ENCODE measurements at regions not wholly inside any gene's neighbourhood (a gene's known extent, or its start where the extent isn't known, plus 50 kb on each side); places are given as distances from the start of the nearest gene placed in this dataset.
"Not testable (repeated sequence)": the region's sequence is repeated elsewhere in the genome, so short reads cannot be mapped to it uniquely, and the experiment has no call there.

- no peaks in the 10 kb centered on the region for H3K4me1 ChIP-seq (ENCODE audit: control insufficient read depth in 5 of 5, insufficient read depth in 5 of 5, low read length in 5 of 5)
- WGBS, 2 donors, result 72 to 85% methylated on average over 1 of the region's 1 CpG
- TF ChIP-seq, protein P1, sequence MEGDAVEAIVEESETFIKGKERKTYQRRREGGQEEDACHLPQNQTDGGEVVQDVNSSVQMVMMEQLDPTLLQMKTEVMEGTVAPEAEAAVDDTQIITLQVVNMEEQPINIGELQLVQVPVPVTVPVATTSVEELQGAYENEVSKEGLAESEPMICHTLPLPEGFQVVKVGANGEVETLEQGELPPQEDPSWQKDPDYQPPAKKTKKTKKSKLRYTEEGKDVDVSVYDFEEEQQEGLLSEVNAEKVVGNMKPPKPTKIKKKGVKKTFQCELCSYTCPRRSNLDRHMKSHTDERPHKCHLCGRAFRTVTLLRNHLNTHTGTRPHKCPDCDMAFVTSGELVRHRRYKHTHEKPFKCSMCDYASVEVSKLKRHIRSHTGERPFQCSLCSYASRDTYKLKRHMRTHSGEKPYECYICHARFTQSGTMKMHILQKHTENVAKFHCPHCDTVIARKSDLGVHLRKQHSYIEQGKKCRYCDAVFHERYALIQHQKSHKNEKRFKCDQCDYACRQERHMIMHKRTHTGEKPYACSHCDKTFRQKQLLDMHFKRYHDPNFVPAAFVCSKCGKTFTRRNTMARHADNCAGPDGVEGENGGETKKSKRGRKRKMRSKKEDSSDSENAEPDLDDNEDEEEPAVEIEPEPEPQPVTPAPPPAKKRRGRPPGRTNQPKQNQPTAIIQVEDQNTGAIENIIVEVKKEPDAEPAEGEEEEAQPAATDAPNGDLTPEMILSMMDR (IDR thresholded peaks at IDR 0.05; ENCODE audit: control extremely low read depth, extremely low read depth), result no peak
- no peak for ATAC-seq (ENCODE audit: insufficient read depth, low FRiP score)
- H3K27ac ChIP-seq (ENCODE audit: low read depth in 1 of 2, low read length in 1 of 2), result no peak overlapping the region
- no peak for DNase-seq
- no peak overlapping the region for H3K9ac ChIP-seq (ENCODE audit: insufficient read depth in 1 of 2, low read length in 2 of 2)
- H3K9me3 ChIP-seq (ENCODE audit: control insufficient read depth in 4 of 4, insufficient read depth in 3 of 4, low read length in 3 of 4), result no peaks in the 10 kb centered on the region
- H3K4me3 ChIP-seq, result no peak overlapping the region
- H3K27me3 ChIP-seq (ENCODE audit: control insufficient read depth in 3 of 3, insufficient read depth in 3 of 3, low read length in 2 of 3), result no peaks in the 10 kb centered on the region
- no peaks in the 10 kb centered on the region for H3K36me3 ChIP-seq (ENCODE audit: control insufficient read depth in 4 of 4, insufficient read depth in 4 of 4, low read length in 4 of 4)
Measured at GRCh38 chr2:39881948-39882347, 102.9 kb upstream of the THUMPD2 start.

GRCh38 chr2:39881494-39881893 is 102.4 kb upstream of the THUMPD2 start:
- Histone ChIP-seq H3K27ac (ENCODE audit: low read depth in 1 of 2, low read length in 1 of 2) (no peak overlapping the region), H3K36me3 (ENCODE audit: control insufficient read depth in 4 of 4, insufficient read depth in 4 of 4, low read length in 4 of 4) (no peaks in the 10 kb centered on the region), H3K9me3 (ENCODE audit: control insufficient read depth in 4 of 4, insufficient read depth in 3 of 4, low read length in 3 of 4) (no peaks in the 10 kb centered on the region), H3K27me3 (ENCODE audit: control insufficient read depth in 3 of 3, insufficient read depth in 3 of 3, low read length in 2 of 3) (no peaks in the 10 kb centered on the region), H3K4me1 (ENCODE audit: control insufficient read depth in 5 of 5, insufficient read depth in 5 of 5, low read length in 5 of 5) (no peaks in the 10 kb centered on the region), H3K9ac (ENCODE audit: insufficient read depth in 1 of 2, low read length in 2 of 2) (no peak overlapping the region), H3K4me3 (no peak overlapping the region)
- ATAC-seq (ENCODE audit: insufficient read depth, low FRiP score) (no peak), DNase-seq (no peak)
- TF ChIP-seq, protein P1 (IDR thresholded peaks at IDR 0.05; ENCODE audit: control extremely low read depth, extremely low read depth), result no peak

DNA sequence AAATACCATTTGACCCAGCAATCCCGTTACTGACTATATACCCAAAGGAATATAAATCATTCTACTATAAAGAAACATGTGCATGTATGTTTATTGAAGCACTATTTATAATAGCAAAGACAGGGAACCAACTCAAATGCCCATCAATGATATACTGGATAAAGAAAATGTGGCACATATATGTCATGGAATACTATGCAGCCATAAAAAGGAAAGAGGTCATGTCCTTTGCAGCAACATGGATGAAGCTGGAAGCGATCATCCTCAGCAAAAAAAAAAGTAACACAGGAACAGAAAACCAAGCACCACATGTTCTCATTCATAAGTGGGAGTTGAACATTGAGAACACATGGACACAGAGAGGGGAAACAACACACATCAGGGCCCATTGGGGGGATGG is 99.9 kb upstream of the THUMPD2 start:
- not testable (repeated sequence) for ATAC-seq (ENCODE audit: insufficient read depth, low FRiP score); H3K27me3 ChIP-seq (ENCODE audit: control insufficient read depth in 3 of 3, insufficient read depth in 3 of 3, low read length in 2 of 3); DNase-seq; H3K4me3 ChIP-seq; H3K36me3 ChIP-seq (ENCODE audit: control insufficient read depth in 4 of 4, insufficient read depth in 4 of 4, low read length in 4 of 4); H3K9ac ChIP-seq (ENCODE audit: insufficient read depth in 1 of 2, low read length in 2 of 2); H3K9me3 ChIP-seq (ENCODE audit: control insufficient read depth in 4 of 4, insufficient read depth in 3 of 4, low read length in 3 of 4); H3K27ac ChIP-seq (ENCODE audit: low read depth in 1 of 2, low read length in 1 of 2); H3K4me1 ChIP-seq (ENCODE audit: control insufficient read depth in 5 of 5, insufficient read depth in 5 of 5, low read length in 5 of 5)
- 91 to 94% methylated on average over 2 of the region's 2 CpGs for WGBS, 2 donors

DNA sequence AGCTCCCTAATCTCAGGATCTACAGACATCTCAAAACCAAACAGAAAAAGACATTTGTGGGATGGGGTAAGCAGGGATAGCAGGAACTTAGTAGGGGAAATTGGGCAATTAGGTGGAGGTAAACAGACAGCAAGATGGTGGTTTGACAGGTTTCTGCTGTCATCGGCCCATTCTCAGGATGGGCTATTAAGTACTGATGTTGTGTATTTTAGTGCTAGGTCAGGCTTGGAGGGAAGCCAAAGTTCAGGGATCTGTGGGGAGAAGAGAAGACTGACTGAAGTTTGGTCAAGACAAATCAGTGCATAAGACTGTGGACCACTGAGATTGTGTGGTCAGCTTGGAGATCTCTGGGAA is 96.8 kb upstream of the THUMPD2 start:
- no peak overlapping the region for H3K9ac ChIP-seq (ENCODE audit: insufficient read depth in 1 of 2, low read length in 2 of 2)
- H3K9me3 ChIP-seq (ENCODE audit: control insufficient read depth in 4 of 4, insufficient read depth in 3 of 4, low read length in 3 of 4), result no peaks in the 10 kb centered on the region
- TF ChIP-seq, protein P1 (IDR thresholded peaks at IDR 0.05; ENCODE audit: control extremely low read depth, extremely low read depth), result no peak
- H3K4me1 ChIP-seq (ENCODE audit: control insufficient read depth in 5 of 5, insufficient read depth in 5 of 5, low read length in 5 of 5), result no peaks in the 10 kb centered on the region
- no peaks in the 10 kb centered on the region for H3K27me3 ChIP-seq (ENCODE audit: control insufficient read depth in 3 of 3, insufficient read depth in 3 of 3, low read length in 2 of 3)
- no peak overlapping the region for H3K27ac ChIP-seq (ENCODE audit: low read depth in 1 of 2, low read length in 1 of 2)
- peak in 1 of 3 donors; percentile 2 for DNase-seq
- no peak for ATAC-seq (ENCODE audit: insufficient read depth, low FRiP score)
- H3K4me3 ChIP-seq, result no peak overlapping the region
- H3K36me3 ChIP-seq (ENCODE audit: control insufficient read depth in 4 of 4, insufficient read depth in 4 of 4, low read length in 4 of 4), result no peaks in the 10 kb centered on the region
- 32 to 59% methylated on average over 1 of the region's 1 CpG for WGBS, 2 donors

All from lung (tissue), 11 donors.